Common myeloid progenitor, CD34-positive (primary cell): ENCODE measurements at regions not wholly inside any gene's neighbourhood (a gene's known extent, or its start where the extent isn't known, plus 50 kb on each side); places are given as distances from the start of the nearest gene placed in this dataset.

Experiments
- CTCF ChIA-PET: fragments of 350-600 bp; sonication (Branson Sonifier 250); formaldehyde crosslinking; loops from one replicate; lab custom pipeline; 2021; ENCODE audit warnings: antibody characterized with exemption; lab: Charles Lee
- POLR2A ChIA-PET: fragments of 350-600 bp; sonication (Branson Sonifier 250); formaldehyde crosslinking; loops from one replicate; lab custom pipeline; 2021; ENCODE audit warnings: antibody characterized with exemption; lab: Charles Lee
- DNase-seq, 3 donors: peaks; one replicate each; pipeline versions ENCODE4 v3.0.0 to v3.0.0-alpha.2; 2013
- H3K27ac ChIP-seq, 2 experiments: 1 replicate in 1 of 2; 2 replicates in 1 of 2; pipeline ENCODE4 v1.7.0; 2013; ENCODE audit warnings: inconsistent platforms in 2 of 2, low read length in 2 of 2, mild to moderate bottlenecking in 2 of 2, low read depth in 1 of 2, moderate library complexity in 1 of 2; ENCODE audit not compliant: severe bottlenecking in 2 of 2, insufficient read depth in 1 of 2, poor library complexity in 1 of 2
- H3K27me3 ChIP-seq, 5 experiments: replicated peaks in 2 of 5; 1 replicate in 3 of 5; 2 replicates in 2 of 5; pipeline versions ENCODE4 v1.6.1 to v1.7.0; 2013; ENCODE audit warnings: low read length in 4 of 5, mild to moderate bottlenecking in 2 of 5, moderate library complexity in 2 of 5, inconsistent platforms in 1 of 5; ENCODE audit not compliant: insufficient read depth in 5 of 5, control insufficient read depth in 4 of 5
- H3K36me3 ChIP-seq, 4 experiments: 1 replicate in 2 of 4; 2 replicates in 2 of 4; pipeline versions ENCODE4 v1.6.1 to v1.7.0; 2013; ENCODE audit warnings: low read length in 3 of 4, control low read depth in 1 of 4, mild to moderate bottlenecking in 1 of 4; ENCODE audit not compliant: control insufficient read depth in 4 of 4, insufficient read depth in 4 of 4
- H3K4me1 ChIP-seq, 4 experiments: 1 replicate in 3 of 4; 2 replicates in 1 of 4; pipeline versions ENCODE4 v1.6.1 to v1.7.1; 2013; ENCODE audit warnings: low read length in 3 of 4, mild to moderate bottlenecking in 3 of 4, control low read depth in 1 of 4, inconsistent platforms in 1 of 4, moderate library complexity in 1 of 4; ENCODE audit not compliant: control insufficient read depth in 4 of 4, insufficient read depth in 4 of 4; ENCODE audit errors: control extremely low read depth in 1 of 4
- H3K4me3 ChIP-seq, 7 experiments: 1 replicate in 4 of 7; 2 replicates in 3 of 7; pipeline versions ENCODE4 v1.5.1 to v1.7.0; 2013; ENCODE audit warnings: mild to moderate bottlenecking in 7 of 7, low read length in 6 of 7, moderate library complexity in 6 of 7, inconsistent platforms in 2 of 7, low read depth in 2 of 7, control low read depth in 1 of 7; ENCODE audit not compliant: insufficient read depth in 4 of 7, control insufficient read depth in 1 of 7; ENCODE audit errors: extremely low read depth in 1 of 7
- H3K9me3 ChIP-seq, 5 experiments: 1 replicate in 4 of 5; 2 replicates in 1 of 5; pipeline versions ENCODE4 v1.6.1 to v1.7.1; 2013; ENCODE audit warnings: low read length in 4 of 5, mild to moderate bottlenecking in 2 of 5, inconsistent platforms in 1 of 5, low read depth in 1 of 5, moderate library complexity in 1 of 5; ENCODE audit not compliant: control insufficient read depth in 4 of 5, insufficient read depth in 2 of 5; ENCODE audit errors: control extremely low read depth in 1 of 5
- WGBS: methylation state at CpG from one replicate; pipeline ENCODE4 v1.1.5; 2013; ENCODE audit not compliant: insufficient coverage; 5-methylcytosine and 5-hydroxymethylcytosine counted together

DNA sequence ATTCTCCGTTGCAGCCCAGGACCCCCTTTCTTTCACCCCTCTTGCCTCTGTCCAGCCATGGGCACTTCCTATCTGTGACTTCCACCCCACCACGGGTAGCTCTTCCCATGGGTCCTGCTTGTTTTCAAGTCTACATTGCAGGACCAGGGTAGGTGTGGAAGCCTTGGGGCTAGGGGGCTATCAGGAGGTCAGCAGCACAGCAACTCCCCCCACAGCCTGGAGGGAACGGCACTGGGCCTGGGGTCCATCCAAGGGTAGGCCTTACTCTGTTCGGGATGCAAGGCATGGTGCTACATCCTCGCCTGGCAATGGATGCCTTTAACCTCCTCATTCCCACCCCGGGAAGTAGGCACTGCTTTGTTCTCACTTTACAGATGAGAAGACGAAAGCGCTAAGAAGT lies 109.3 kb downstream of the IRX5 start:
- Histone ChIP-seq H3K27me3 (peaks cover 0 to 5% (median 3%) of the 10 kb centered on the region in 5 experiments), H3K36me3 (no peaks in the 10 kb centered on the region), H3K4me1 (no peaks in the 10 kb centered on the region), H3K9me3 (no peaks in the 10 kb centered on the region), H3K27ac (no peak overlapping the region), H3K4me3 (no peak overlapping the region)
- DNase-seq: no peak
- ChIA-PET CTCF (no interaction called here), POLR2A (no interaction called here)
- WGBS: 86% methylated on average over 8 of the region's 8 CpGs

DNA sequence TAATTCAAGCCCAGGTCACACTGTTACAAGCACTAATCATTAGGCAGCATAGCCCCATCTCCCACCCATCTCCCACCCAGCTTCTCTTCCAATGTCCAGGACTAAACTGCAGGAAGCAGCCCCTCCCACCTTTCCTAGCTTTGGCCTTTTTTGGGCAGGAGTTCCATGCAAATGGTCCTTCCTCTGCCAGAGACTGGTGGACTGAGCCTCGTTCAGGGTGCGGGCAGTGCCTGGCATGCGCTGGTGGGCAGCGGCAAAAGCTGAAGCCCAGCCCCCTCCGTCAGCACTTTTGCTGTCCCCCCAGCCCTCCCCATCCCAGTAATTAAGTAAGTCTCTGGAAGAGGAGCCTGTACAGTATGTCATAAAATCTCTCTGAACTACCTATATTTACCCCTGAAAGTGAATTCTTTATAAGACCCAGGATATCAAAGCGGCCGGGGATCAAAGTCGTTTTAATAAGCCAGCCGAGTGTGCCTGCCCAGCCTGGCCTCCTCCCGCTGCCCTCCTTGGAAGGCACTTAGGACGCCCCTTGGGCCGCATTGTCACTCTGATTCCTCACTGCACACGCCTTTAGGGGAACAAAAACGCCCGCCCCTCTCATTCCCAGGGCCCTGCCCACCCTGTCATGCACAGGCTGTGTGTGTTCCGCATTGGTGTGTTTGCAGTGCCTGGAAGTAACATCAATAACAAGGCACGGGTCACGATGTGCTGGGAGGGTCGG lies 109.9 kb downstream of the IRX5 start:
- POLR2A ChIA-PET: no interaction called here
- no peak overlapping the region for H3K27ac ChIP-seq
- no peaks in the 10 kb centered on the region for H3K4me1 ChIP-seq
- CTCF ChIA-PET: no interaction called here
- DNase-seq: no peak
- no peaks in the 10 kb centered on the region for H3K36me3 ChIP-seq
- H3K4me3 ChIP-seq: no peak overlapping the region
- H3K27me3 ChIP-seq: peaks cover 0 to 5% (median 3%) of the 10 kb centered on the region in 5 experiments
- no peaks in the 10 kb centered on the region for H3K9me3 ChIP-seq
- 96% methylated on average over 14 of the region's 19 CpGs for WGBS

DNA sequence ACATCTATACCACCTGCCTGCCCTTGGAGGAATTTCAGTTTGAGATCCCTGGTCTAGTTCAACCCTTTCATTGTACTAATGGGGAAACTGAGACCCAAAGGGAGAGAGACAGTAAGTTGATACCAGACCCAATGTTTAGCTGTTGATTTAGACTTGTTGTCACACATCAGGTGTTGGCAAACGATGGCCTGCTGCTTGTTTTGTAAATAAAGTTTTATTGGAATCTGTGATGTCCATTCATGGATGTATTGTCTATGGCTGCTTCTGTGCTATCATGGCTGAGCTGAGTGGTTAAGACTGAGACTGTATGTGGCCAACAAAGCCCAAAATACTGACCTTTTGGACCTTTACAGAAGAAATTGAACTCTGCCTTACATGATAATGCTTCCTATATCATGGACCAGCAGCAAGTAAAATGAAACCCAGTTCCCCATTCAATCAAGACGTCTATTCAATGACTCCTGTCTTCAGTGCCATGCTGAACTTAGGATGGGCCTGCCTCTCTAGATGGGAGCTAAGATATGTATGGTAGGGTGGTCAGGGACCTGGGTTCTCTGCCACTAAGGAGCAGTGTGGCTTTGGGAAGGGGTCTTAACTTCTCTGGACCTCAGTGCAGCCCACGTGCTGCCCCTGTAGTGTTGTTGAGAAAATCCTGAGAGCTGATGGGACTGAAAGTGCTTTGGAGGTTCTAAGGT lies 111.0 kb downstream of the IRX5 start:
- CTCF ChIA-PET: interaction anchor here (1.0 kb wide), 1 partner anchor 216 kb away, joined by 3 read pairs; no protein-coding TSS in a partner anchor
- no peaks in the 10 kb centered on the region for H3K36me3 ChIP-seq
- no peak overlapping the region for H3K4me3 ChIP-seq
- no peaks in the 10 kb centered on the region for H3K4me1 ChIP-seq
- H3K9me3 ChIP-seq: no peaks in the 10 kb centered on the region
- POLR2A ChIA-PET: no interaction called here
- DNase-seq: no peak
- H3K27me3 ChIP-seq: peaks cover 0 to 5% (median 5%) of the 10 kb centered on the region in 5 experiments
- WGBS: 88% methylated on average over 1 of the region's 3 CpGs
- H3K27ac ChIP-seq: no peak overlapping the region

DNA sequence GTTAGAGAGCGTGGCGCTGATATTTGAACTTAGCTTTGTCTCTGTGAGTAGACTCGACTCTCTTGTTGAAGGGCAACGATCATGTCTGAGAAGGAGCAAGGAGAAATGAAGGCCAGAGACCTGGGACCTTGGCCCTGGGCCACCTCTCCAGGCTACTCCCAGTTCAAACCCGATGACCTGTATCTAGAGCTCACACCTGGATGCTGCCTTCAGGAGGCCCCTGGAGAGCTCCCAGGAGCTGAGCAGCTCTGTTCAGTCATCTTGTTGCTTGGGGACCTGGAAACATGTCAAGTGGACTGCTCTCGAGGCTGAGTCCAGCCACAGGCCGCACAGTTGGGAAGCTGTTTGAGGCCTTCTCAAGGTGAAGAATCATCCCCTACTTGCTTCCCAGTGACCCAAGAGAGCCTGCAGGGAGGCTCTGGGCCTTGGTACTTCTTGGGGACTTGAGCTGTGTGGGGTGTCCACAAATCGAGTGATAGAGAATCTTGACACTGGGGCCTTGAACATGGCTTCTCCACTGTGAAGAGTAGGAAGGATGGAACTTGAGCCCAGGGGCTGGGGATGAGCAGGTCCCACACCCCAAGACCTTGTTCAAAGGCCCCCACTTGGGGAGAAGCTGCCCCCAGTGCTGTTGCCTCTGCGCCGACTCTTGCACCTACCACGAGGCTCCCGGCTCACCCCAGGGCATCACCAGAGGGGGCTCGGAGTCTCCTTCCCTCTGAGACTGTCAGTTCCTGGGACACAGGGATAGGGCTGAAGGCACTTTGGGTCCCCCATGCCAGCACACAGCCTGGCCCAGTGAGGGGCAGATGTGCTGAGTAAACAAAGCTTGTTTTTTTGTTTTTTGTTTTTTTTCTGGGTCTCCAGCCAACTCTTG lies 112.1 kb downstream of the IRX5 start:
- POLR2A ChIA-PET: no interaction called here
- H3K27me3 ChIP-seq: peaks cover 0 to 5% (median 5%) of the 10 kb centered on the region in 5 experiments
- H3K9me3 ChIP-seq: no peaks in the 10 kb centered on the region
- CTCF ChIA-PET: no interaction called here
- H3K27ac ChIP-seq: no peak overlapping the region
- 96% methylated on average over 11 of the region's 13 CpGs for WGBS
- no peak for DNase-seq
- no peak overlapping the region for H3K4me3 ChIP-seq
- H3K36me3 ChIP-seq: no peaks in the 10 kb centered on the region
- no peaks in the 10 kb centered on the region for H3K4me1 ChIP-seq

DNA sequence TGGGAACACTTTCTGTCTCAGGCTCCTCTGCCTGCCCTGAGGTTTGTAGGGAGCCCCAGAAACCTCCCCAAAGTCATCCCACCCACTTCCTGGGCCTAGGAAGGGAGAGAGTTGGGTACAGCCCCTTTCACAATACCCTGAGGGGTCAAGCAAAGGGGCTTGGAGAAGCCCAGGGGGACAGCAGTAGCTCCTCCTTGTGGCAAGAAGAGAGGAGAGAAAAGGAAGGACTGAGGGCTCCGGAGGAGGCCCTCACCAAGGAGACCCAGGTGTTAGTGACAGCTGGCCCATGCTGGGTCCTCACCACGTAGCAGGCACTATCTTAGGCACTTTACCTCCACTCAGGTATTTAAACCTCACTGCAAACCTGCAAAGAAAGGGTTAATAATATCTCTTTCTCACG lies 112.8 kb downstream of the IRX5 start:
- WGBS: 100% methylated on average over 1 of the region's 3 CpGs
- Histone ChIP-seq H3K9me3 (no peaks in the 10 kb centered on the region), H3K27ac (no peak overlapping the region), H3K36me3 (no peaks in the 10 kb centered on the region), H3K4me1 (no peaks in the 10 kb centered on the region), H3K4me3 (no peak overlapping the region), H3K27me3 (peaks cover 0 to 8% (median 5%) of the 10 kb centered on the region in 5 experiments)
- ChIA-PET CTCF (no interaction called here), POLR2A (no interaction called here)
- DNase-seq: no peak

DNA sequence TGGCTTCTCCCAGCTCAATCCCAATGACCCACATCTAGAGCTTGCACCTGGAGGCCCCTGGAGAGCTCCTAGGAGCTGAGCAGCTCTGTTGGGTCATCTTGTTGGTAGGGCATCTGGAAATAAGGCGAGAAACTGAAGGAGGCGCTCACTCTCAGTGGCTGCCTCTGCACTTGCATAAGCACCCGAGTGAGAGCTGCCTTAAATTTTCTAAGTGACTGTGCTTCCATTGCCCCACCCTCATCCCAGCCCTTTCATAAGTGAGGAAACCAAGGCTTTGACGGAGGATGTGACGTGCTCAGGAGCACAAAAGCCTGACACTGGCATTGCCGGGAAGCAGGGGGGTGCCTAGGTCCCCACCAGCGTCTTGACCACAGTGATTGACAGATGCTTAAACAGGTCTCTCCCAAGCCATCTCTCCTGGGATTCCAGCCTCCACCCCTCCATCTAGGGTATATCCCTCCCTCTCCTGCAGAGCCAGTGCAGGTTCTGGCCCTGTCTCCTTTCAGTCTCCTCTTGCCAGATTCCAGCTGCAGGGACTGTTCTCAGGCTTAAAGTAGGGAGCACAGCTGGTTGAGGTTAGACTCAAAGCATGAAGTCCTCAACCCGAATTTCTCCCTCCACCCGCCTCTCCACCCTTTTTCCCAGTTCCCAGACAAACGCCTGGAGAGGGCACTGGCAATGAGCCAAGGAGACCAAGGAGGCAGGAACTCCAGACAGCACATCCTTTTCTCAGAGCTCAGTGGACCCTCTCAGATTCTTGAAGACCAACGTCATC lies 113.7 kb downstream of the IRX5 start:
- no peaks in the 10 kb centered on the region for H3K4me1 ChIP-seq
- POLR2A ChIA-PET: no interaction called here

More for the DNA sequence above, 113.7 kb downstream of the IRX5 start:
- CTCF ChIA-PET: interaction anchor here (0.7 kb wide), 1 partner anchor 9 kb away, joined by 3 read pairs; no protein-coding TSS in a partner anchor
- H3K4me3 ChIP-seq: no peak overlapping the region
- H3K27ac ChIP-seq: no peak overlapping the region
- H3K36me3 ChIP-seq: no peaks in the 10 kb centered on the region
- H3K27me3 ChIP-seq: peaks cover 0 to 8% (median 5%) of the 10 kb centered on the region in 5 experiments
- no peak for DNase-seq
- H3K9me3 ChIP-seq: no peaks in the 10 kb centered on the region
- WGBS: 64% methylated on average over 11 of the region's 11 CpGs
